ENCODE measurements at regions not wholly inside any gene's neighbourhood (a gene's known extent, or its start where the extent isn't known, plus 50 kb on each side); places are given as distances from the start of the nearest gene placed in this dataset.

GRCh38 chr14:41489315-41489972 is 117.2 kb upstream of the LRFN5 start:
- TF ChIP-seq, protein P1, sequence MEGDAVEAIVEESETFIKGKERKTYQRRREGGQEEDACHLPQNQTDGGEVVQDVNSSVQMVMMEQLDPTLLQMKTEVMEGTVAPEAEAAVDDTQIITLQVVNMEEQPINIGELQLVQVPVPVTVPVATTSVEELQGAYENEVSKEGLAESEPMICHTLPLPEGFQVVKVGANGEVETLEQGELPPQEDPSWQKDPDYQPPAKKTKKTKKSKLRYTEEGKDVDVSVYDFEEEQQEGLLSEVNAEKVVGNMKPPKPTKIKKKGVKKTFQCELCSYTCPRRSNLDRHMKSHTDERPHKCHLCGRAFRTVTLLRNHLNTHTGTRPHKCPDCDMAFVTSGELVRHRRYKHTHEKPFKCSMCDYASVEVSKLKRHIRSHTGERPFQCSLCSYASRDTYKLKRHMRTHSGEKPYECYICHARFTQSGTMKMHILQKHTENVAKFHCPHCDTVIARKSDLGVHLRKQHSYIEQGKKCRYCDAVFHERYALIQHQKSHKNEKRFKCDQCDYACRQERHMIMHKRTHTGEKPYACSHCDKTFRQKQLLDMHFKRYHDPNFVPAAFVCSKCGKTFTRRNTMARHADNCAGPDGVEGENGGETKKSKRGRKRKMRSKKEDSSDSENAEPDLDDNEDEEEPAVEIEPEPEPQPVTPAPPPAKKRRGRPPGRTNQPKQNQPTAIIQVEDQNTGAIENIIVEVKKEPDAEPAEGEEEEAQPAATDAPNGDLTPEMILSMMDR (IDR thresholded peaks at IDR 0.05), result no peak
- TF ChIP-seq POLR2A (IDR thresholded peaks at IDR 0.05), result no peak
